ENCODE measurements at regions not wholly inside any gene's neighbourhood (a gene's known extent, or its start where the extent isn't known, plus 50 kb on each side); places are given as distances from the start of the nearest gene placed in this dataset.

- DNase-seq, result no peak
Measured at GRCh38 chr13:63167699-63168337, 1752.2 kb upstream of the PCDH20 start.

- DNase-seq, result no peak
Measured at GRCh38 chr13:63166345-63166744, 1750.7 kb upstream of the PCDH20 start.

GRCh38 chr13:63163903-63164302, 1748.3 kb upstream of the PCDH20 start:
- no peak for DNase-seq

GRCh38 chr13:63161219-63161618, 1745.6 kb upstream of the PCDH20 start:
- no peak for DNase-seq

- DNase-seq, result no peak
Measured at GRCh38 chr13:63156816-63157215, 1741.2 kb upstream of the PCDH20 start.

- DNase-seq, result no peak
Measured at GRCh38 chr13:63149375-63149774, 1733.7 kb upstream of the PCDH20 start.

GRCh38 chr13:63139277-63139676, 1723.6 kb upstream of the PCDH20 start:
- DNase-seq, result no peak

GRCh38 chr13:63129995-63130394, 1714.3 kb upstream of the PCDH20 start:
- no peak for DNase-seq

GRCh38 chr13:63128716-63129115, 1713.1 kb upstream of the PCDH20 start:
- DNase-seq, result no peak

GRCh38 chr13:63124863-63125262, 1709.2 kb upstream of the PCDH20 start:
- DNase-seq, result no peak

GRCh38 chr13:63120883-63121282, 1705.2 kb upstream of the PCDH20 start:
- no peak for DNase-seq

- no peak for DNase-seq
Measured at GRCh38 chr13:63117710-63118109, 1702.1 kb upstream of the PCDH20 start.

GRCh38 chr13:63112799-63113395, 1697.2 kb upstream of the PCDH20 start:
- no peak for DNase-seq

- DNase-seq, result no peak
Measured at GRCh38 chr13:63110466-63110865, 1694.8 kb upstream of the PCDH20 start.

- no peak for DNase-seq
Measured at GRCh38 chr13:63107179-63107943, 1691.7 kb upstream of the PCDH20 start.

- no peak for DNase-seq
Measured at GRCh38 chr13:63094717-63095116, 1679.1 kb upstream of the PCDH20 start.

- no peak for DNase-seq
Measured at GRCh38 chr13:63093907-63094469, 1678.3 kb upstream of the PCDH20 start.

- no peak for DNase-seq
Measured at GRCh38 chr13:63092456-63092855, 1676.8 kb upstream of the PCDH20 start.

- no peak for DNase-seq
Measured at GRCh38 chr13:63090524-63090923, 1674.9 kb upstream of the PCDH20 start.

GRCh38 chr13:63088226-63088625, 1672.6 kb upstream of the PCDH20 start:
- peak in 1 of 56 donors; percentile 28 for DNase-seq

- DNase-seq, result no peak
Measured at GRCh38 chr13:63086286-63086685, 1670.6 kb upstream of the PCDH20 start.

- DNase-seq, result no peak
Measured at GRCh38 chr13:63085851-63086250, 1670.2 kb upstream of the PCDH20 start.

Data from nucleus accumbens (tissue), 56 donors.